GM18858 (cell line): ENCODE measurements at regions not wholly inside any gene's neighbourhood (a gene's known extent, or its start where the extent isn't known, plus 50 kb on each side); places are given as distances from the start of the nearest gene placed in this dataset.
"Not testable (repeated sequence)": the region's sequence is repeated elsewhere in the genome, so short reads cannot be mapped to it uniquely, and the experiment has no call there.

ENCODE experiments used
- ATAC-seq: cut with Tn5 transposase; IDR thresholded peaks from one replicate; pipeline ENCODE4 v1.9.1; 2021; ENCODE audit not compliant: unreplicated experiment

- no peak for ATAC-seq
These were observed 488.0 kb downstream of the BCKDHB start for GRCh38 chr6:80594461-80594860.

- no peak for ATAC-seq
These were observed 486.0 kb downstream of the BCKDHB start for GRCh38 chr6:80592436-80592835.

- no peak for ATAC-seq
These were observed 479.8 kb downstream of the BCKDHB start for GRCh38 chr6:80586242-80586641.

- ATAC-seq, result no peak
These were observed 473.0 kb downstream of the BCKDHB start for GRCh38 chr6:80579391-80580023.

- ATAC-seq, result not testable (repeated sequence)
These were observed 466.8 kb downstream of the BCKDHB start for GRCh38 chr6:80573320-80573719.

GRCh38 chr6:80566361-80566760 is 459.9 kb downstream of the BCKDHB start:
- ATAC-seq, result peak; percentile 78

- ATAC-seq, result no peak
These were observed 446.7 kb downstream of the BCKDHB start for GRCh38 chr6:80553071-80553740.

- ATAC-seq, result no peak
These were observed 444.3 kb downstream of the BCKDHB start for GRCh38 chr6:80550748-80551147.

GRCh38 chr6:80550281-80550680 is 443.8 kb downstream of the BCKDHB start:
- ATAC-seq, result no peak

- no peak for ATAC-seq
These were observed 442.1 kb downstream of the BCKDHB start for GRCh38 chr6:80548532-80548931.

GRCh38 chr6:80547827-80548226 is 441.4 kb downstream of the BCKDHB start:
- peak; percentile 34 for ATAC-seq

- ATAC-seq, result peak; percentile 25
These were observed 438.7 kb downstream of the BCKDHB start for GRCh38 chr6:80544976-80545722.

- no peak for ATAC-seq
These were observed 438.1 kb downstream of the BCKDHB start for GRCh38 chr6:80544555-80544954.

GRCh38 chr6:80543598-80544222 is 437.2 kb downstream of the BCKDHB start:
- peak; percentile 24 for ATAC-seq

GRCh38 chr6:80543151-80543550 is 436.7 kb downstream of the BCKDHB start:
- no peak for ATAC-seq

GRCh38 chr6:80541886-80542285 is 435.4 kb downstream of the BCKDHB start:
- no peak for ATAC-seq

GRCh38 chr6:80541181-80541580 is 434.7 kb downstream of the BCKDHB start:
- peak; percentile 33 for ATAC-seq

GRCh38 chr6:80540700-80541099 is 434.2 kb downstream of the BCKDHB start:
- ATAC-seq, result no peak

- ATAC-seq, result no peak
These were observed 430.9 kb downstream of the BCKDHB start for GRCh38 chr6:80537118-80537972.

GRCh38 chr6:80535914-80536565 is 429.6 kb downstream of the BCKDHB start:
- no peak for ATAC-seq
